Esophagus muscularis mucosa (tissue), 4 donors: ENCODE measurements at regions not wholly inside any gene's neighbourhood (a gene's known extent, or its start where the extent isn't known, plus 50 kb on each side); places are given as distances from the start of the nearest gene placed in this dataset.

ENCODE experiments used
- DNase-seq: peaks from one replicate; pipeline ENCODE4 v3.0.0-alpha.2; 2017; ENCODE audit errors: extremely low spot score
- H3K27ac ChIP-seq, 4 donors: fragments of 200-600 bp; sonication (generic); replicated peaks in 1 of 4; 1 replicate in 3 of 4; 2 replicates in 1 of 4; pipeline ENCODE4 v1.5.1; 2016 to 2019; ENCODE audit warnings: mild to moderate bottlenecking in 1 of 4
- H3K27me3 ChIP-seq, 4 donors: fragments of 200-600 bp; sonication (generic); one replicate each; pipeline versions ENCODE4 v1.5.1 to v1.6.0; 2016 to 2019
- H3K36me3 ChIP-seq, 4 donors: fragments of 200-600 bp; sonication (generic); one replicate each; pipeline ENCODE4 v1.5.1; 2016 to 2019
- H3K4me1 ChIP-seq, 4 donors: fragments of 200-600 bp; sonication (generic); one replicate each; pipeline ENCODE4 v1.5.1; 2016 to 2019
- H3K4me3 ChIP-seq, 4 donors: fragments of 200-600 bp; sonication (generic); 1 replicate in 2 of 4; 2 replicates in 2 of 4; pipeline ENCODE4 v1.5.1; 2016 to 2019; ENCODE audit warnings: mild to moderate bottlenecking in 4 of 4, moderate library complexity in 1 of 4
- H3K9me3 ChIP-seq, 4 donors: fragments of 200-600 bp; sonication (generic); 1 replicate in 3 of 4; 2 replicates in 1 of 4; pipeline ENCODE4 v1.5.1; 2016 to 2019
- CTCF ChIP-seq, 3 experiments: fragments of 200-600 bp in 2 of 3; fragments of 450-650 bp in 1 of 3; sonication (generic) in 2 of 3; IDR thresholded peaks; one replicate each; pipeline ENCODE4 v1.5.1; 2017 to 2019; ENCODE audit warnings: antibody characterized with exemption in 3 of 3, mild to moderate bottlenecking in 2 of 3, moderate library complexity in 1 of 3
- EP300 ChIP-seq: sonication (generic); formaldehyde crosslinking; IDR thresholded peaks from one replicate; pipeline ENCODE4 v1.6.1; 2017; ENCODE audit warnings: antibody characterized with exemption
- POLR2A ChIP-seq: fragments of 450-650 bp; IDR thresholded peaks from one replicate; pipeline ENCODE4 v1.6.1; 2017; ENCODE audit warnings: antibody characterized with exemption, moderate library complexity, mild to moderate bottlenecking, low read depth
- POLR2AphosphoS5 ChIP-seq, 2 donors: sonication (generic); formaldehyde crosslinking; IDR thresholded peaks; one replicate each; pipeline ENCODE4 v1.6.1; 2017; ENCODE audit warnings: antibody characterized with exemption in 2 of 2
- WGBS: methylation state at CpG from one replicate; pipeline ENCODE4 v1.1.5; 2018; 5-methylcytosine and 5-hydroxymethylcytosine counted together
- intact Hi-C: fragments of 100-400 bp; cut with DNase I; formaldehyde crosslinking; loops from one replicate; pipeline ENCODE4 v1.15.1; 2023

- no peaks in the 10 kb centered on the region for H3K36me3 ChIP-seq
- no peak overlapping the region for H3K4me3 ChIP-seq
- intact Hi-C loops: no loop called here
- H3K27me3 ChIP-seq: no peaks in the 10 kb centered on the region
- DNase-seq: no peak
- H3K27ac ChIP-seq: no peak overlapping the region
- no peaks in the 10 kb centered on the region for H3K4me1 ChIP-seq
- WGBS: 93% methylated on average over 2 of the region's 2 CpGs
- TF ChIP-seq EP300 (no peak), POLR2AphosphoS5 (IDR thresholded peaks at IDR 0.05) (no peak), CTCF (IDR thresholded peaks at IDR 0.05) (no peak), POLR2A (no peak)
- H3K9me3 ChIP-seq: no peaks in the 10 kb centered on the region
Observed at GRCh38 chr6:97867177-97867576, 584.2 kb upstream of the MMS22L start.

- TF ChIP-seq POLR2AphosphoS5 (IDR thresholded peaks at IDR 0.05) (no peak), POLR2A (no peak), CTCF (IDR thresholded peaks at IDR 0.05) (no peak), EP300 (no peak)
- 80% methylated on average over 1 of the region's 1 CpG for WGBS
- no peak overlapping the region for H3K27ac ChIP-seq
- H3K4me3 ChIP-seq: no peak overlapping the region
- no peak for DNase-seq
- no peaks in the 10 kb centered on the region for H3K27me3 ChIP-seq
- intact Hi-C loops: no loop called here
- H3K9me3 ChIP-seq: no peaks in the 10 kb centered on the region
- no peaks in the 10 kb centered on the region for H3K4me1 ChIP-seq
- no peaks in the 10 kb centered on the region for H3K36me3 ChIP-seq
Observed at GRCh38 chr6:97870273-97870672, 587.3 kb upstream of the MMS22L start.

- H3K4me1 ChIP-seq: no peaks in the 10 kb centered on the region
- WGBS: 79% methylated on average over 3 of the region's 3 CpGs
- TF ChIP-seq POLR2AphosphoS5 (IDR thresholded peaks at IDR 0.05) (no peak), EP300 (no peak), POLR2A (no peak)
- H3K4me3 ChIP-seq: no peak overlapping the region
- no peak overlapping the region for H3K27ac ChIP-seq
- no peaks in the 10 kb centered on the region for H3K9me3 ChIP-seq
- H3K27me3 ChIP-seq: no peaks in the 10 kb centered on the region
- intact Hi-C loops: no loop called here
- no peak for DNase-seq
- no peaks in the 10 kb centered on the region for H3K36me3 ChIP-seq
Observed at GRCh38 chr6:97876711-97877110, 593.7 kb upstream of the MMS22L start.

- Histone ChIP-seq H3K27ac (no peak overlapping the region), H3K4me3 (no peak overlapping the region), H3K27me3 (no peaks in the 10 kb centered on the region), H3K9me3 (no peaks in the 10 kb centered on the region), H3K4me1 (no peaks in the 10 kb centered on the region), H3K36me3 (no peaks in the 10 kb centered on the region)
- intact Hi-C loops: no loop called here
- TF ChIP-seq CTCF (IDR thresholded peaks at IDR 0.05) (no peak), EP300 (no peak), POLR2A (no peak), POLR2AphosphoS5 (IDR thresholded peaks at IDR 0.05) (no peak)
- DNase-seq: no peak
- WGBS: 51% methylated on average over 3 of the region's 3 CpGs
Observed at GRCh38 chr6:97882755-97883154, 599.7 kb upstream of the MMS22L start.

GRCh38 chr6:97885325-97885724, 602.3 kb upstream of the MMS22L start:
- no peaks in the 10 kb centered on the region for H3K27me3 ChIP-seq
- no peaks in the 10 kb centered on the region for H3K9me3 ChIP-seq
- 53% methylated on average over 7 of the region's 7 CpGs for WGBS
- no peaks in the 10 kb centered on the region for H3K4me1 ChIP-seq
- no peak overlapping the region for H3K27ac ChIP-seq
- DNase-seq: no peak
- H3K4me3 ChIP-seq: no peak overlapping the region
- H3K36me3 ChIP-seq: no peaks in the 10 kb centered on the region
- intact Hi-C loops: no loop called here
- no peak for TF ChIP-seq CTCF (IDR thresholded peaks at IDR 0.05)
- no peak for TF ChIP-seq POLR2AphosphoS5 (IDR thresholded peaks at IDR 0.05)
- no peak for TF ChIP-seq EP300
- TF ChIP-seq POLR2A: no peak
